ENCODE measurements at regions not wholly inside any gene's neighbourhood (a gene's known extent, or its start where the extent isn't known, plus 50 kb on each side); places are given as distances from the start of the nearest gene placed in this dataset.
"Not testable (repeated sequence)": the region's sequence is repeated elsewhere in the genome, so short reads cannot be mapped to it uniquely, and the experiment has no call there.

DNA sequence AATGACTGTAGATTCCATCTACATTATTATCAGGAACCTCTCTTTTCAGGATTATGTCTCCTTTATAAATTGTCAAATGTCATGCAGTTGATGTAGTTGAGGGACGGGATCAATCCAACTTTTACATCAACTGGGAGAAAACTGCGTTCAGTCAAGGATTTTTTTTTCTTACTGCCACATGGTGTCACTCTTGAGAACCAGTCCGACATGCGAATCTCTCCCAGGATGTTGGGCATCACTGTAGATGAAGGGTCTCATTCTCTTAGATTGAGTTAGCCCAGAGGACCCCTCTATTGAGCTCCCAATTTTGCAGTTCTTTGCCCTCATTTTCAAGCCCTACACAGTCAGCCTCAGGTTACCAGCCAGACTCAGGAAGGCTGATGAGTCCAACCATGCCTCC, 120.3 kb upstream of the PTPRZ1 start:
- ATAC-seq, result no peak
- intact Hi-C loops (cut with DNase I, micrococcal nuclease), result no loop called here
- DNase-seq, result no peak

DNA sequence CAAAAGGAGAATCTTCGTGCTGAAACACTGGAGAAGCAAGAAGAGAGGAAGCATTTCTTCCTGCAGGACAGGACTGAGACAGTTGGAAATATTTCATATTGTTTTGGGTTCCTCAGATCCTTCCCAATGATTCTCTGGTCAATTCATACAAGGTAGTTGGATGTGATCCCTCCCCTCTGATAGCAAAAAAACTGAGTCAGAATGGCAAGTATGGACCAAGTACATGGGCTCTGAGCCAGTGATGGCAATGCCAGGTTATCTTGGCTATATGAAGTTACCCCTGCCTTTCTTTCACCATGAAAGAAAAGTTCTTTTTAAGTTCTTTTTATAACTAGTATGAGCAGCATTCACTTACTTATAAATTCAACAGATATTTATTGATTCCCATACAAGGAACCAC, 124.4 kb upstream of the PTPRZ1 start:
- ATAC-seq (no peak), DNase-seq (no peak)
- intact Hi-C loops (cut with DNase I, micrococcal nuclease), result no loop called here

DNA sequence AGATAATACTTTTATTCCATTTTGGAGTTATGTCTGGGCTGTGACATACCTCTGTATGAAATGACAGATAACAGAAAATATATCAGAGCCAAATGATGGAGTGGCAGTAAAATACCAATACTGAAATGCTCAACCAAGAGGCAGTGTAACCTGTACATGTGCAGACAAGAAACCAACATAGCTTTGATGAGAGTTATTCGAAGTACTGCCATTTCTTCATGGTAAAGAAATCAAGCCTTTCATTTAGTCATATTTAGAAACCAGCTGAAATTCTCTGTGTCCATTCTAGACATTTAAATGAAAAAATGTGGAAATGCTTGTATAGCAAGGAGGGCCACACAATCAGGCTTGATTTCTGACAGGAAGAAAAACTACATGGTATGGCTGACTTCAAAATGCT, 127.1 kb upstream of the PTPRZ1 start:
- DNase-seq (no peak), ATAC-seq (no peak)
- intact Hi-C loops (cut with DNase I, micrococcal nuclease), result no loop called here

DNA sequence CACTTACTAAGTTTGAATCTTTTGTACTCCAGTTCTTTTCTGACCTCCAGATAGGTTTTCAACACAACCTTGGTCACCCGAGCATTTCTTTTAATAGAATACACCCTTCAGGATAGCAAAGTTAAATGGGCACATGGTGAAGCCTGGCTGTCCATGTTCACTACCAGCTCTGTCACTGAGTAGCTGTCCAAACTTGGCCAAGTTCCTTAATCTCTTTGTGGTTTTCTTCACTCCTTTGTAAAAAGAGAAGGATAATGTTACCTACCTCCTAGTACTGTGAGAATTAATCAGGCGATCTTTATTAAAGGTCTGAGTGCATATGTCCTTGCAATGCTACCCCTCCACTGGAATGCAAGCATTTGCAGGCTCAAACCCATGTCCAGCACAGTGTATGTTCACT, 128.1 kb upstream of the PTPRZ1 start:
- ATAC-seq (no peak), DNase-seq (no peak)
- intact Hi-C loops (cut with DNase I, micrococcal nuclease), result no loop called here

DNA sequence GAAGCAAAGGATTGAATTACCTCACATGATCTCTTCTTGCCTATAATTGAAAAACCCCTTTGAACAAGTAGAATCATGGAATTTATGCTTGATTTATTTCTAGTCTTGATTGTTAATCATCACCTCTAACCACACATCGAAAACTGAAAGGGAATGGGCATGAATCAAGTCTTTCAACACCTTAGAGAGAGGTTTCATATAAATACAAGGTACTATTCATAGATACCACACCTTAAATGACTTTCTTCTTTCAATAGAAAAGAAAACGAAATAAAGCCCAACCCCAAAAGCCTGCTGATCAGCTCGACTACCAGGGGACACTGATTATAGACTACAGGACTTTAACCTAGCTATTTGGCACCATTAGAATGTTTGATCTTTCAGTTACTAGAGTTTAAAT, 128.6 kb upstream of the PTPRZ1 start:
- intact Hi-C loops (cut with DNase I, micrococcal nuclease), result no loop called here
- DNase-seq (no peak), ATAC-seq (peak; percentile 61)

DNA sequence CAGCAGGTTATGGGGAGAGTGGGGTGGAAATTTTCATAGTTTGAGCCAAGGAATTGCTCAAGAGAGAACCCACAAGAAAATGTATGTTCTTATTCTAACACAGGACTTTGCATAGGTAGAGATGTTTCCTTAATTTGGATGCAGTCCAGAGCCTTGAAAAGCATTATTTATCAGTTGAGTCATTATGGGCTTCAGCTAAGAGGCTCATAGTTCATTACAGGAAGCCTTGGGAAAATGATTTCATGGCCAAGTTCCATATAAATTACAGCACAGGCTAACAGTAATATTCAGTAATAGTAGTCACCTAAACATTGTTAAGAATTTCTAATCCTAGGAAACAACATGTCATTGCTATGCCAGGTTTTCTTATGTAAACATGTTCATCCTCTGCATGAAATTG, 131.1 kb upstream of the PTPRZ1 start:
- no peak for ATAC-seq
- no peak for DNase-seq
- intact Hi-C loops (cut with DNase I, micrococcal nuclease), result no loop called here

DNA sequence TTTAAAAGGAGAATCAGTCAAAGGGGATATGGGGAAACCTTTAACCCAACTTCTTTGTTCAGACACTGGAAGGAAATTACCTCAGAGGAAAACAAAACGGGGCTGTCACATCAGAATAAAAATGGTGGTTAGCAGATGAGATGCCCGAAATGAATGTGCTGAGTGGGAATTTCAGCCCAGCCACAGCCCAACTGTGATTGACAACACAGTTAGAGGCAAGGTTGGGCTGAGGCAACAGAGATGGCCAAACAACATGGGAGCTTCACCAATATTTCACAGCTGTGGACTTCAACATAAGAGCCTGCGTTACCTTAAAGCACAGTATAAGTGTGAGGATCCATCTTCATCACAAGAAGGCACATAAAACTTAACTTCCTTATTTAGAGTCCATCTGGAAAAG, 133.5 kb upstream of the PTPRZ1 start:
- no peak for DNase-seq
- ATAC-seq, result no peak
- intact Hi-C loops (cut with DNase I, micrococcal nuclease), result no loop called here

DNA sequence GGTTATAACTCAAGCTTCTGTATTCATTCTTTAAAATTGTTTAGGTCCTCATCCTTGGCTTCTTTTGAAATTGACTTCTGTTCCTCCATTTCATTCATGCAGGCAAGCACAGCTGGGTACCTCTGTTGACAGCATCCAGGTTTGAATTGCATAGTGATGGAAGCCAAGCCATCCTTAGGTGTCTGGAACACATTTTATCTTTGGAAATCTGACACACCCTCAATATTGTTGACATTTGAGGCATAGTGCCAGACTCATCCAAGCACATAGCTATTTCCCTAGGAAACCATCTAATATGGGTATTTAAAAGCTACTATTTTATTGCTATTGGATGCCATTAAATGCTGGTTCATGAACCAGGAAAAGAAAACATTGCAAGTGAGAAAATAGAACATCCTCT, 142.1 kb upstream of the PTPRZ1 start:
- DNase-seq (no peak), ATAC-seq (peak; percentile 71)
- intact Hi-C loops (cut with DNase I, micrococcal nuclease), result no loop called here

DNA sequence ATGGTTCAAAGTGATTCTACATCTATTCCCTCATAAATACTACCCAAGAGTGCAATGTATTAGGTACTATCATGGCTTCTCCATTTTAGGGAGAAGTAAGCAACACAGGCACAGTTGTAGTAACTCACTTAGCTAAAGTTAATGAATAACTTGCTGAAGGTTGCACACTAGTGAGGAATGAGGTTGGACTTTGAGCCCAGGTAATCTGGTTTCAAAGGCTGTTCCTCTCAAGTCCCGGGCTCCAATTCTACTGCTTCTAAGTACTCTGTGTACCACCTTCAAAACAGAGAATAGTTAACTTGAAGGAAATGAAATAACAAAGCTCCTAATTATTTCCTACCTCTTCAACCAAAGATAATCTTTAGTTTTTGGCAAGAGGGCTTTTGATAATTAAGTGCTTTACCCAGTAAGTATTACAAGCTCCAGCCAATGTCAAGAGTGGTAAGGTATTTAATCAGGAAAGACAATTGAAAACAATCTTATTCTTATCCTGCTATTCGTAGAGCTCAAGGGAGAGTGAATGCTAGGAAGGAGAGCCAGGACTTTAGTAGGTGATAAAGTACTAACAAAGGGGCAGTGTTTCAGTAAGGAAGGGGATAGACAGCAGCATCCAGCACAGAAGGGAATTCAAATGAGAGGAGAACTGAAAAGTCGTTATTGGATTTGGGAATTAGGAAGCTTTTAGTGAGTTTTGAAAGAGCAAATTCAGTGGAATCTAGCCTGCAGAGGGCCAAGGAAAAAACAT, 158.2 kb upstream of the PTPRZ1 start:
- intact Hi-C loops (cut with DNase I, micrococcal nuclease), result no loop called here
- ATAC-seq, result peak; percentile 98
- peak; percentile 15 to 62 for DNase-seq

DNA sequence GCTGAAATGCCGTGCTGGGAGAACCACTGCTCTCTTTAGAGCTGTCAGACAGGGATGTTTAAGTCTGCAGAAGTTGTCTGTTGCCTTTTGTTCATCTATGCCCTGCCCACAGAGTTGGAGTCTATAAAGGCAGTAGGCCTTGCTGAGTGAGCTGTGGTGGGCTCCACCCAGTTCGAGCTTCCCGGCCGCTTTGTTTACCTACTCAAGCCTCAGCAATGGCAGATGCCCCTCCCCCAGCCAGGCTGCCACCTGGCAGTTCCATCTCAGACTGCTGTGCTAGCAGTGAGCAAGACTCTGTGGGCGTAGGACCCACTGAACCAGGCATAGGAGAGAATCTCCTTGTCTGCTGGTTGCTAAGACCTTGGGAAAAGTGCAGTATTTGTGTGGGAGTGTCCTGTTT, 160.0 kb upstream of the PTPRZ1 start:
- DNase-seq (peak; percentile 76 to 81), ATAC-seq (peak; percentile 52)
- intact Hi-C loops (cut with DNase I, micrococcal nuclease), result not testable (repeated sequence)

DNA sequence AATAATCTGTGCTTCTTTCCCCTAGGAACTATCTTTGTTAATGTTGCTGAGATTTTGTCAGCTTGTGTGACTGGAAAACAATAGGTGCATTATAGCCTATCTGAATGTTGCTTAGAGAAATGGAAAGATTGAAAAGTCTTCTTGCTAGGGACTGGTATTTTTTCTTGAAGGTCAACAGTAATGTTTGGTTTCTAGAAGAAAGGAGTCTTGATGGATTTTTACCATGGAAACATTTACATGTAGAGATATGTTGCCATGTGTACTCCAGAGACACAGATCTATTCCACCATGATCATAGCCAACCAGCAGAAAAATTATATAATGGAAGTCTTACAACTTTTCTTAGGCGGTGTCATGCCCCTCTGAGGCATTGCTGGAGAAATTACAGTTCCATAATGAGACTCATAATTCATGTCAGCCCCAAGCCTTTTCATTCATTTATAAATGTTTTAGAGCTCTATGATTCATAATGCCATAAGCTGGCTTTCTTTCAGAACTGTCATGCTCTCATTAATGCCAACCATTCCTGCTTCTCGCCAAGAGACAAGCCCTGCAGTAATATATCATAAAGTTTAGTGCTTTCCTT, 175.1 kb upstream of the PTPRZ1 start:
- intact Hi-C loops (cut with DNase I, micrococcal nuclease), result no loop called here
- ATAC-seq, result peak; percentile 83
- no peak for DNase-seq

DNA sequence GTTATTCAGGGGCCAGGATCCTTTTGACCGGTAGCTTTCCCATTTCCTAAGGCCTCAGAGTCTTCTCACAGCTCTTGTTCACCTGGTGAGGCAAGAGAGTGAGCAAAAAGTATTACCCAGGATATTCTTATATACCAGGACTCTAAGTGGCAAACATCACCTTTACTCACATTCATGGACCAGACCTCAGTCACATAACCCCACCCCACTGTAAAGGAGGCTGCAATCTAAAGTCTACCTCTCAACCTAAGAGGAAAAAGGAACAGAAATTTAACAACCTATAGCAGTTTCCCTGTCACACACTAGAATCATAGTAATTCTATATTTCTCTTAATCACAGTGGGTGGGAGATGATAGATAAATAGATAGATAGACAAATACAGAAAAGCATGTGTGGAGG, 176.0 kb upstream of the PTPRZ1 start:
- ATAC-seq (peak; percentile 97), DNase-seq (no peak)
- intact Hi-C loops (cut with DNase I, micrococcal nuclease), result no loop called here

DNA sequence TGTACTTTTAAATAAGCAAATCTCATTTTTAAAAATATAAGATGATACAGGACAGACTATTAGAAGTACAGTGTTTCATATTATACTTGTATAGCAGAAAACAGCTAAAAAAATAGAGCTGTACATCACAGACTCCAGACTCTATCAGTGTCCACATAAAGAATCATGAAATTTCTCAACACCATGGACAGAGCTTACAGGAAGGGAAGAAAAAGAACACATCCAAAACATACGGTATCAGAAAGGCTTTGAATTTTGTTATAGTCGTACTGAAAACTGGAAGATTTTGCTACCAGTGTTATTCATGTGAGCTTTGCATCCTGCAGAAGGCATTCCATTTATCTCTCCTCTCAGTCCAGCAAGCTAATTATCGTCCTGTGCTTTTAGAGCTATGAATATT, 183.2 kb upstream of the PTPRZ1 start:
- intact Hi-C loops (cut with DNase I, micrococcal nuclease), result no loop called here
- DNase-seq (no peak), ATAC-seq (no peak)

DNA sequence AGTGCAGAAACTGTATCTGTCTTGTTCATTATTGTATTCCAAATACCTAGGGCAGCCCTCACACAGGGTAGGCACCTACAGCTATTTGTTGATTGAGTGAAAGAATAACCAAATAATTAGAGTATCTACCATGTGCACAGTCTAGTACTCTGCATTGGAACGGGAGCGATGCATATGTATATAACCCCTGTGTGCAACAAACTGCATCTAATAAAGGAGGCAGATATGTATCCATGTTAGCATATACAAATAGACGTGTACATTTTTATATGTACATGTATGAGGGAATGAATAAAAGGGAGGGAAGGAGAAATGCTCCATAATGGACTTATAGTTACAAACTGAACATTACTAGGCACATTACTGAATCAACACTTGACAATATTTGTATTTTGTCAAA, 191.3 kb upstream of the PTPRZ1 start:
- intact Hi-C loops (cut with DNase I, micrococcal nuclease), result no loop called here
- DNase-seq (no peak), ATAC-seq (no peak)

DNA sequence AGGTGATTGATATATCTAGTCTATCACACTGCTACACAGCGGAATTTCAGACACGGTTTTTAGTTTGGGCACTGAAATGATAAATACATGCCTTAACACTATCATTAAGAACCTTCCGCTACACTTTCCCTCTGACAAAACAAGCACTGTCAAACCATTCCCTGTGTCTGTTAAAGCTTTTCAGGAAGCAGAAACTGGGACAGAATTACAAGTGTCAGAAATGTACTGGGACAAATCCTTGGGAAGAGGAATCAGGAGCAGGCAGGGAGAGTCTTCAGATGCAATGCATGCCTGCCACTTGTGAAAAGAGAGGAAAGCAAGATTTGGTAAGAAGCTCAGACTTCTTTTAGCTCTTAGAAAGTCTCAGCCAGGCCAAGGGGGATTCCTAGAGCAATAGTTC, 196.8 kb upstream of the PTPRZ1 start:
- ATAC-seq, result no peak
- intact Hi-C loops (cut with DNase I, micrococcal nuclease), result no loop called here
- DNase-seq, result no peak

DNA sequence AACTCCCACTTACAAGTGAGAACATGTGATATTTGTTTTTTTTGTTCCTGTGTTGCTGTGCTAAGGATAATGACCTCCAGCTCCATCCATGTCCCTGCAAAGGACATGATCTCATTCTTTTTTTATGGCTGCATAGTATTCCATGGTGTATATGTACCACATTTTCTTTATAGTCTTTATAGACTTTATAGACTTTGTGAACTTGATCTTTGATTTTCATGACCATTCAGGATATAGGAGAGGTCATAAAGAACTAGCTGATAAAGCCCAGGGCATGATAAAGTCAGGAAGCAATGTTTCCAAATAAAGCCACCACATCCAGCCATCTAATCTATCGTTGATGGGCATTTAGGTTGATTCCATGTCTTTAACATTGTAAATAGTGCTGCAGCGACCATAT, 198.5 kb upstream of the PTPRZ1 start:
- peak; percentile 60 for ATAC-seq

DNA sequence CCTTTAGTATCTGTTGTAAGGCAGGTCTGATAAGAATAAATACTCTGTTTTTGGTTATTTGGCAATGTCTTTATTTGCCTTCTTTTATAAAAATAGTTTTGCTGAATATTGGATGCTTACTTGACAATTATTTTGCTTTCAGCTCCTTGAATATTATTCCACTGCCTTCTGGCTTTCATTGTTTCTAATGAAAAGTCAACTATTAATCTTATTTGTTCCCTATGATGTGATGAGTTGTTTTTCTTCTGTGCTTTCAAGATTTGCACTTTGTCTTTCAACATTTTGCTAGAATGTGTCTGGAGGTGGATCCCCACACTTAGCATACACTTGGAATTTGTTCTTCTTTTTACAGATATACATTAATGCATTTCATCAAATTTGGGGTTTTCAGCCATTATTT, 203.8 kb upstream of the PTPRZ1 start:
- intact Hi-C loops (cut with DNase I, micrococcal nuclease), result no loop called here
- DNase-seq (no peak), ATAC-seq (no peak)

More for the DNA sequence above, 198.5 kb upstream of the PTPRZ1 start:
- DNase-seq; intact Hi-C loops (cut with DNase I, micrococcal nuclease): not testable (repeated sequence)

DNA sequence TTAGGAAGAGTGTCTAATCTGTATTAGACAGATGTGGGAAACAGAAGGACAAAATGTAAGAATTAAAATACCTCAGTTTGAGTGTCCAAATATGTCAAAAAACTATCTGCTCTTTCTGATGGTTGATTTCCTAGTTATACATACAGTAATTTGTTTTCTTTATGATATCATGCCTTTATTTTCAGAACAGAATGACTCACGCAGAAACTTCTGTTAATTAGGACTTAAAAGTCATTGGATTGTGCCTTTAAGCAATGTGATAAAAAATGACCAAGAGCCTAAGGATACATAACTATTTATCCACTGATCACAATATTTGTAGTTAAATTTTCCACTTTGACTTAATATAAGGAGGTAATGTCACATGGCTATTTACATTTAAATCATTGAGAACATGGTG, 206.7 kb upstream of the PTPRZ1 start:
- DNase-seq (no peak), ATAC-seq (no peak)
- intact Hi-C loops (cut with DNase I, micrococcal nuclease), result no loop called here

DNA sequence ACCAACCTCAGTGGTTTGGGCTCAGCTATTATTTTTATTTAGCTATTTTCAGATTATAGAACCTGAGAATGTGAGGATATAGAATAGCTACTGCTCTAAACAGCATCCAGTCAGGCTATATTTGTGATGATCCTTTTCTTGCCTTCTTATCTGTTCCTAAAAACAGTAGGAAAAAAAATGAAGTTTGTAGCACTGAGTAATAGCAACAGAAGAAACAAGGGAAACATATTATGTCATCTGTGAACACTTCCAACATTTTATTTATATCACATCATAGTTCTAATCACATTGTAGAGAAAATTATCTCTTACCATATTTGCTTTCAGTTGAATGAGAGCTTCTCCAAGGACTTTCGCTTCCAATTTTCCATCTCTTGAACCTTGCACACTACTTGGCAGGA, 229.6 kb upstream of the PTPRZ1 start:
- ATAC-seq (no peak), DNase-seq (no peak)
- intact Hi-C loops (cut with DNase I, micrococcal nuclease), result no loop called here

DNA sequence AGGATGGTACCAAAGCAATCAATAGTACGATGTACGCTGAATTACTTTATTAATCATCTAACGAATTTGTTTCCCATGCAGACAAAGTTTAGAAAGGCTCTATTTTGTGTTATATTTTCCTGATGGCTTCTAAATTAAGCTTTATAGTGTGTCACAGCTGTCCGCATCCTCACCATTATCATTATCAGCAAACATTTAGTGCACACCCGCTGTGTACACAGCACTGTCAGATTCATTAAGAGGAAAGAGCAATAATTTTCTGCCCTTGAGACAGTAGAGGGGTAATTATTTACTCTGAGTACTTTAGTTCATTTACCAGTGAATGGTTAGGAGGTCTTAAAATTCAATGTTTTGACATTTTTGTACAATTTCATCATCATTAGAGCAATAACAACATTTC, 233.3 kb upstream of the PTPRZ1 start:
- no peak for DNase-seq
- intact Hi-C loops (cut with DNase I, micrococcal nuclease), result no loop called here
- ATAC-seq, result no peak

DNA sequence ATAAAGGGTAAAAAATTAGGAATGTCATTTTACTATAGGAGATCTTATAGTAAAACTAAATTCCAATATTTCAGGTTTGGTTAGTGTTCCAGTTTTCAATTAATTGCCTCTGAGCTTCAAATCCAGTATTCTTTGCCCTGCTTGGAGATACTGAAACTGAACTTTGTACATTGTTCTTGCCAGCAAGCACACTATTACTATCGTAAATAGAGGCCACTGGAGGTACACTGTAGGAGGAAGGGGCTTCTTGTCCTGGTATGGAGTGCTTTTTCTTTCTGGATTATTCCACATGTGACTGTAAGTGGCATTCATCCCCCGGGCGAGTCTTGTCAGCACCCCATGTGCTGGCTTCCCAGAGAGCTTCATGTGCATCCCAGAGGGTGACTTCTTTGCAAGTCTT, 234.7 kb upstream of the PTPRZ1 start:
- DNase-seq, result no peak
- intact Hi-C loops (cut with DNase I, micrococcal nuclease), result no loop called here
- ATAC-seq, result no peak
